Lung (tissue), 9 donors: ENCODE measurements at regions not wholly inside any gene's neighbourhood (a gene's known extent, or its start where the extent isn't known, plus 50 kb on each side); places are given as distances from the start of the nearest gene placed in this dataset.
A peak's percentile ranks its signal among the peaks of the same experiment; 100 is the strongest.
"Not testable (repeated sequence)": the region's sequence is repeated elsewhere in the genome, so short reads cannot be mapped to it uniquely, and the experiment has no call there.

Experiments
- ATAC-seq: fragments of 200-7000 bp; cut with Tn5 transposase; one replicate; pipeline ENCODE4 v1.9.1; 2020; ENCODE audit warnings: moderate number of reproducible peaks; ENCODE audit not compliant: insufficient read depth, low FRiP score
- DNase-seq, 3 donors: peaks; one replicate each; pipeline ENCODE4 v3.0.0-alpha.2; 2013 to 2017
- H3K27ac ChIP-seq, 2 donors: one replicate each; pipeline ENCODE4 v1.5.1; 2013; ENCODE audit warnings: mild to moderate bottlenecking in 2 of 2, moderate library complexity in 2 of 2, control low read depth in 1 of 2, inconsistent platforms in 1 of 2, low read depth in 1 of 2, low read length in 1 of 2
- H3K27me3 ChIP-seq, 3 donors: one replicate each; pipeline ENCODE4 v1.5.1; 2013; ENCODE audit warnings: low read length in 2 of 3; ENCODE audit not compliant: control insufficient read depth in 3 of 3, insufficient read depth in 3 of 3
- H3K36me3 ChIP-seq, 4 donors: one replicate each; pipeline ENCODE4 v1.5.1; 2013; ENCODE audit warnings: low read length in 4 of 4, mild to moderate bottlenecking in 1 of 4, moderate library complexity in 1 of 4; ENCODE audit not compliant: control insufficient read depth in 4 of 4, insufficient read depth in 4 of 4
- H3K4me1 ChIP-seq, 5 donors: one replicate each; pipeline ENCODE4 v1.5.1; 2013; ENCODE audit warnings: low read length in 5 of 5, mild to moderate bottlenecking in 2 of 5, moderate library complexity in 1 of 5; ENCODE audit not compliant: control insufficient read depth in 5 of 5, insufficient read depth in 5 of 5
- H3K4me3 ChIP-seq: one replicate; pipeline ENCODE4 v1.5.1; 2013; ENCODE audit warnings: mild to moderate bottlenecking, control low read depth, moderate library complexity
- H3K9ac ChIP-seq, 2 donors: one replicate each; pipeline ENCODE4 v1.5.1; 2013; ENCODE audit warnings: low read length in 2 of 2, control low read depth in 1 of 2; ENCODE audit not compliant: insufficient read depth in 1 of 2
- H3K9me3 ChIP-seq, 4 donors: one replicate each; pipeline ENCODE4 v1.5.1; 2013; ENCODE audit warnings: low read length in 3 of 4, mild to moderate bottlenecking in 1 of 4, moderate library complexity in 1 of 4; ENCODE audit not compliant: control insufficient read depth in 4 of 4, insufficient read depth in 3 of 4
- WGBS, 2 donors: extraction: QIAGEN DNeasy Blood & Tissue Kit; methylation state at CpG; one replicate each; pipeline ENCODE4 v1.1.7; 2013; 5-methylcytosine and 5-hydroxymethylcytosine counted together
- donor health status: Bipolar disorder and iron deficiency.
- donor health status: healthy.
- donor health status: DM: yes; HTN: yes; CAD: no.

GRCh38 chr1:234817313-234818039 lies 207.5 kb upstream of the IRF2BP2 start:
- DNase-seq (peak; percentile 24 to 63 (median 36)), ATAC-seq (peak; percentile 63)
- not testable (repeated sequence) for H3K9ac ChIP-seq, H3K4me3 ChIP-seq, H3K27me3 ChIP-seq, H3K36me3 ChIP-seq, H3K9me3 ChIP-seq, H3K4me1 ChIP-seq
- peak overlapping the region; percentile 50 to 79 for H3K27ac ChIP-seq
- WGBS, 2 donors, result 69 to 83% methylated on average over 10 to 11 of the region's 11 CpGs

GRCh38 chr1:234816864-234817263 lies 206.9 kb upstream of the IRF2BP2 start:
- not testable (repeated sequence) for H3K27me3 ChIP-seq, H3K4me3 ChIP-seq, H3K9ac ChIP-seq, H3K9me3 ChIP-seq, H3K4me1 ChIP-seq, H3K36me3 ChIP-seq
- ATAC-seq, result peak; percentile 41
- 69 to 78% methylated on average over 6 to 7 of the region's 7 CpGs for WGBS, 2 donors
- H3K27ac ChIP-seq, result peak overlapping the region; percentile 45 to 57
- peak in 1 of 3 donors; percentile 16 for DNase-seq

GRCh38 chr1:234816186-234816851 lies 206.3 kb upstream of the IRF2BP2 start:
- not testable (repeated sequence) for H3K27me3 ChIP-seq, H3K4me3 ChIP-seq, H3K9ac ChIP-seq, H3K4me1 ChIP-seq, ATAC-seq, H3K36me3 ChIP-seq, H3K9me3 ChIP-seq
- 69 to 83% methylated on average over 14 to 20 of the region's 26 CpGs for WGBS, 2 donors
- DNase-seq, result peak in 1 of 3 donors; percentile 47
- peak overlapping the region; percentile 45 to 57 for H3K27ac ChIP-seq

GRCh38 chr1:234815295-234815815 lies 205.4 kb upstream of the IRF2BP2 start:
- H3K9ac ChIP-seq, H3K27me3 ChIP-seq, H3K4me3 ChIP-seq, H3K36me3 ChIP-seq, H3K4me1 ChIP-seq, H3K9me3 ChIP-seq, H3K27ac ChIP-seq, ATAC-seq: not testable (repeated sequence)
- DNase-seq, result peak in 1 of 3 donors; percentile 18
- 45 to 60% methylated on average over 5 to 7 of the region's 7 CpGs for WGBS, 2 donors

GRCh38 chr1:234814235-234814634 lies 204.3 kb upstream of the IRF2BP2 start:
- not testable (repeated sequence) for DNase-seq, H3K27ac ChIP-seq, H3K9me3 ChIP-seq, ATAC-seq, H3K27me3 ChIP-seq, H3K9ac ChIP-seq, H3K36me3 ChIP-seq, H3K4me1 ChIP-seq, H3K4me3 ChIP-seq
- 98 to 99% methylated on average over 3 of the region's 7 CpGs for WGBS, 2 donors

GRCh38 chr1:234811824-234812223 lies 201.8 kb upstream of the IRF2BP2 start:
- DNase-seq, result not testable (repeated sequence)

GRCh38 chr1:234810726-234811125 lies 200.7 kb upstream of the IRF2BP2 start:
- not testable (repeated sequence) for H3K27me3 ChIP-seq, DNase-seq

More at GRCh38 chr1:234811824-234812223, 201.8 kb upstream of the IRF2BP2 start:
- H3K9me3 ChIP-seq, H3K27me3 ChIP-seq, H3K9ac ChIP-seq, H3K4me3 ChIP-seq, H3K4me1 ChIP-seq, H3K27ac ChIP-seq, H3K36me3 ChIP-seq: not testable (repeated sequence)
- ATAC-seq, result peak; percentile 63
- 78 to 85% methylated on average over 6 of the region's 6 CpGs for WGBS, 2 donors

GRCh38 chr1:234809854-234810245 lies 199.9 kb upstream of the IRF2BP2 start:
- H3K36me3 ChIP-seq, H3K27me3 ChIP-seq, H3K4me1 ChIP-seq, ATAC-seq, DNase-seq, H3K9me3 ChIP-seq, H3K9ac ChIP-seq, H3K4me3 ChIP-seq: not testable (repeated sequence)
- whole genome bisulfite sequencing, 2 donors, result 54 to 72% methylated on average over 4 of the region's 5 CpGs
- peak overlapping the region in 1 of 2 donors; percentile 67 for H3K27ac ChIP-seq

More at GRCh38 chr1:234810726-234811125, 200.7 kb upstream of the IRF2BP2 start:
- WGBS, 2 donors, result 56 to 63% methylated on average over 3 of the region's 4 CpGs
- H3K36me3 ChIP-seq, ATAC-seq, H3K27ac ChIP-seq, H3K4me3 ChIP-seq, H3K4me1 ChIP-seq, H3K9me3 ChIP-seq, H3K9ac ChIP-seq: not testable (repeated sequence)
